Chondrocyte (in vitro differentiated cells): ENCODE measurements at regions not wholly inside any gene's neighbourhood (a gene's known extent, or its start where the extent isn't known, plus 50 kb on each side); places are given as distances from the start of the nearest gene placed in this dataset.

Experiments
- DNase-seq: peaks from one replicate; pipeline ENCODE4 v3.0.0; 2021; ENCODE audit warnings: mixed read lengths, low spot score
- H3K27ac Mint-ChIP-seq: one replicate; pipeline ENCODE4 v1.8.0; 2021; ENCODE audit warnings: mild to moderate bottlenecking, moderate library complexity, mixed read lengths; ENCODE audit not compliant: unreplicated experiment
- H3K27me3 Mint-ChIP-seq: 2 replicates; pipeline ENCODE4 v1.8.0; 2021; ENCODE audit warnings: low read depth, mixed read lengths
- H3K36me3 Mint-ChIP-seq: 2 replicates; pipeline ENCODE4 v1.8.0; 2021; ENCODE audit warnings: low read depth, mixed read lengths
- H3K4me1 Mint-ChIP-seq: 2 replicates; pipeline ENCODE4 v1.8.0; 2021; ENCODE audit warnings: low read depth, mild to moderate bottlenecking, mixed read lengths
- H3K4me3 Mint-ChIP-seq: one replicate; pipeline ENCODE4 v1.8.0; 2021; ENCODE audit warnings: mild to moderate bottlenecking, moderate library complexity, mixed read lengths; ENCODE audit not compliant: unreplicated experiment
- H3K9me3 Mint-ChIP-seq: 2 replicates; pipeline ENCODE4 v1.8.0; 2021; ENCODE audit warnings: low read depth, mixed read lengths
- TF ChIP-seq, protein P1 (sequence below): fragments of 200-600 bp; sonication (generic); IDR thresholded peaks from 2 replicates; pipeline ENCODE4 v1.5.0; 2021; ENCODE audit warnings: antibody characterized with exemption, mild to moderate bottlenecking, moderate library complexity

DNA sequence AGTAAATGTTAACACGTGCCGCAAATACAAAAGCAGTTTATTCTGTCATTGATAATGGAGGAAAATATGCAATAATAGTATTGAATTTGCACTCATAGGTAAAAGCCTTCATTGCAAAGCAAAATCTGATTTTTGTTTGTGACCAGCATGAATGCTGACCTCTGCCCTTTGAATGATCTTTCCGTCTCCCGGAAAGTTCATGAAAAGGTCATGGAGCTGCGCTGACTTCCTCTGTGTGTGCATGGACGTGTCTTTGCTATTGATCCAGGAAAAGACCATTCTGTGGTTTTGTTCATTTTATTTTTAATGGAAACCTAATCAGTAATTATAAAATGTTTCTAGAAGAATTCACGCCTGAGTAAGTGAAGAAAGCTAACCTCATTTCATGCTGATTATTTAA lies 320.0 kb downstream of the MTX2 start:
- no peak overlapping the region for H3K27ac Mint-ChIP-seq
- H3K27me3 Mint-ChIP-seq: peaks cover 29% of the 10 kb centered on the region
- no peak for DNase-seq
- no peak overlapping the region for H3K4me3 Mint-ChIP-seq
- no peaks in the 10 kb centered on the region for H3K36me3 Mint-ChIP-seq
- peaks cover 10% of the 10 kb centered on the region for H3K9me3 Mint-ChIP-seq
- H3K4me1 Mint-ChIP-seq: no peaks in the 10 kb centered on the region
- TF ChIP-seq, protein P1, sequence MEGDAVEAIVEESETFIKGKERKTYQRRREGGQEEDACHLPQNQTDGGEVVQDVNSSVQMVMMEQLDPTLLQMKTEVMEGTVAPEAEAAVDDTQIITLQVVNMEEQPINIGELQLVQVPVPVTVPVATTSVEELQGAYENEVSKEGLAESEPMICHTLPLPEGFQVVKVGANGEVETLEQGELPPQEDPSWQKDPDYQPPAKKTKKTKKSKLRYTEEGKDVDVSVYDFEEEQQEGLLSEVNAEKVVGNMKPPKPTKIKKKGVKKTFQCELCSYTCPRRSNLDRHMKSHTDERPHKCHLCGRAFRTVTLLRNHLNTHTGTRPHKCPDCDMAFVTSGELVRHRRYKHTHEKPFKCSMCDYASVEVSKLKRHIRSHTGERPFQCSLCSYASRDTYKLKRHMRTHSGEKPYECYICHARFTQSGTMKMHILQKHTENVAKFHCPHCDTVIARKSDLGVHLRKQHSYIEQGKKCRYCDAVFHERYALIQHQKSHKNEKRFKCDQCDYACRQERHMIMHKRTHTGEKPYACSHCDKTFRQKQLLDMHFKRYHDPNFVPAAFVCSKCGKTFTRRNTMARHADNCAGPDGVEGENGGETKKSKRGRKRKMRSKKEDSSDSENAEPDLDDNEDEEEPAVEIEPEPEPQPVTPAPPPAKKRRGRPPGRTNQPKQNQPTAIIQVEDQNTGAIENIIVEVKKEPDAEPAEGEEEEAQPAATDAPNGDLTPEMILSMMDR: no peak

DNA sequence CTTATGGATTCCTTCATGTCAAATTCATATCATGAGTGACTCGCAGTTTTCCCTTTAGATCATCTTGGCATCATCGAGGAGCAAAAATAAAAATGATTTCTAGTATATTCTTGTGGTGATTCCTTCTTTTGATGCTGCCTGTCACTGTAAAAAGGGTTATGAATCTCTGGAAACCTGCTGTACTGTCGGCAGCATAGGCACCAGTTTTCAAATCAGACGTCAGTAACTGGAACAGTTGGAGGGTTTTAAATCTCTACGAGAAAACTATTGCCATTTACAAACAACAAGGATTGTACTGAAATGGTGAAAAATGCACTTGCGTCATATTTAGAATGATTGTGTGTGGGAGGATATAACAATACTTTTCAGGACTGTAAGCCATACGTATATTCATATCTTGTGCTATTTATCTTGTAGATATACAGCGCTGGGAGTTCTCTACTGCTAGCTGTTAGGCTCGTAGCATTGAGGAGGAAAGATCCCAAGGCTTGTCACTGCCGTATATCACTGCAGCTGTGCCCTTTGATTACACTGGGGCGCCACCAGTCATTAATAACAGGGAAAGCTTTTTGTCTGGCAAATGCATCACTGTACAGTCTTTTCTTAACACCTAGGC lies 320.7 kb downstream of the MTX2 start:
- Mint-ChIP-seq H3K36me3 (no peaks in the 10 kb centered on the region), H3K4me1 (no peaks in the 10 kb centered on the region), H3K27me3 (peaks cover 30% of the 10 kb centered on the region), H3K4me3 (no peak overlapping the region), H3K9me3 (peaks cover 10% of the 10 kb centered on the region), H3K27ac (no peak overlapping the region)
- no peak for DNase-seq
- TF ChIP-seq, protein P1: no peak

DNA sequence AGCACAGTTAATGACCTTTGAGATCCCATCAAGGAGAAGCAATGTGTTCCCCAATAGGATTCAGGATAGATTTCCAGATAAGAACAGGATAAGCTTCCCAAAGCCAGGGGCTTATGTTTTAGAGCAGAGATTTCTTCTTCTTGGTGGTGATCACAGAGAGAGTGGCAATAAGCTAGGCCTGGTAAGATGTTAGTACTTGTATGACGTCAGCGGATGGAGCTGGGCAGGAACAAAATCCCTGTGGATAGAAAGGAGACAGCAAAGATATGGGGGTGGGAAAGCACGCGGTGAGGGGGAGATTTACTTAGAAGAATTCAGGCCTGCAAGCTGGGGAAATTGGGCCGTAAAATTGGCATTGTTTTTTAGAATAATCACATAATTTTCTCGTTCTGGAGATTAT lies 323.0 kb downstream of the MTX2 start:
- Mint-ChIP-seq H3K36me3 (no peaks in the 10 kb centered on the region), H3K9me3 (peaks cover 10% of the 10 kb centered on the region), H3K27ac (no peak overlapping the region), H3K4me3 (no peak overlapping the region), H3K27me3 (peaks cover 23% of the 10 kb centered on the region), H3K4me1 (peaks cover 6% of the 10 kb centered on the region)
- TF ChIP-seq, protein P1: no peak
- no peak for DNase-seq

DNA sequence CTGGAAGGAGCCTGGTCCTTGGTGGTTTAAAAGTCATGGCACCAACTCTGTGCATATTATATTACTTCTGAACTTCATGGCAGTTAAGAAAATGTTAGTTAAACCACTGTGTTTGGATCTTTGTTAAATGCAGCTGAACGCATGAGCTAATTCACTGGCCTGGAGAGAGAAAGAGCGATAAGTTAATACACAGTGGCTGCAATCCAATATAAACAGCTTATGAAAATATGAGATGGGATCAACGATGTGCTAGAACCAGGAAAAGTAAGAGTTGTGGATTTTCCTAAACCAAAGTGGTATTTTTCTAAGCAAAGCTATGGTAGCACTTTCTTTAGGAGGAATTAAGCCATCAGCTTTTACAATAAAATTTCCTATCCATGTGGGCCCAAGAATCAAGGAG lies 326.7 kb downstream of the MTX2 start:
- TF ChIP-seq, protein P1: no peak
- Mint-ChIP-seq H3K36me3 (no peaks in the 10 kb centered on the region), H3K4me3 (no peak overlapping the region), H3K27ac (no peak overlapping the region), H3K27me3 (peaks cover 32% of the 10 kb centered on the region), H3K9me3 (peaks cover 5% of the 10 kb centered on the region), H3K4me1 (peaks cover 6% of the 10 kb centered on the region)
- no peak for DNase-seq

DNA sequence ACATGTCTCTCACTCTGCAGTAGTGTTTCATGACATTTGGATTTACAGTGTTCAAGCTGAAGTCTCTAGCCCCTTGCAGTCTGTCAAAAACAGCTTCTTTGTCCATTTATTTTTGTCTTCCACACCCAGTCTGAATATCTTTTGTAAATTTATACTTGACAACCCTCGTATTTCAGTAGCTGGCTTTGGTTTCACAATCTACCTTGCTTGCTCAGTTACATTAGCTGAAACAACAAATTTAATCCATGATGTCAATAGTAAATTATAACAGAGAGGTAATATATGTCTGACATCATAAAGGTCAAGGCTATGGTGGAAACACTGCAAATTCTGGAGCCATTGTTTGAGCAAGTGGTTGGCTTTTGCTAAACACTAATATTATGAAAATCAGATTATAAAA lies 328.7 kb downstream of the MTX2 start:
- H3K4me3 Mint-ChIP-seq: no peak overlapping the region
- no peak overlapping the region for H3K27ac Mint-ChIP-seq
- H3K27me3 Mint-ChIP-seq: peaks cover 40% of the 10 kb centered on the region
- TF ChIP-seq, protein P1: no peak
- H3K4me1 Mint-ChIP-seq: peaks cover 6% of the 10 kb centered on the region
- DNase-seq: no peak
- no peaks in the 10 kb centered on the region for H3K36me3 Mint-ChIP-seq
- peaks cover 5% of the 10 kb centered on the region for H3K9me3 Mint-ChIP-seq
